ENCODE measurements at regions not wholly inside any gene's neighbourhood (a gene's known extent, or its start where the extent isn't known, plus 50 kb on each side); places are given as distances from the start of the nearest gene placed in this dataset.
"Not testable (repeated sequence)": the region's sequence is repeated elsewhere in the genome, so short reads cannot be mapped to it uniquely, and the experiment has no call there.

GRCh38 chr2:242054881-242055801, 185.6 kb downstream of the RTP5 start:
- no peak for DNase-seq

- no peak for DNase-seq
Measured at GRCh38 chr2:242056026-242056425, 186.5 kb downstream of the RTP5 start.

GRCh38 chr2:242056785-242057184, 187.3 kb downstream of the RTP5 start:
- DNase-seq, result no peak

GRCh38 chr2:242057379-242058040, 188.0 kb downstream of the RTP5 start:
- DNase-seq, result no peak

- no peak for DNase-seq
Measured at GRCh38 chr2:242058116-242058680, 188.7 kb downstream of the RTP5 start.

- DNase-seq, result no peak
Measured at GRCh38 chr2:242059566-242059965, 190.0 kb downstream of the RTP5 start.

GRCh38 chr2:242060212-242060835, 190.8 kb downstream of the RTP5 start:
- no peak for DNase-seq

- DNase-seq, result not testable (repeated sequence)
Measured at GRCh38 chr2:242061930-242062329, 192.4 kb downstream of the RTP5 start.

GRCh38 chr2:242063436-242063835, 193.9 kb downstream of the RTP5 start:
- no peak for DNase-seq

GRCh38 chr2:242063850-242064249, 194.3 kb downstream of the RTP5 start:
- DNase-seq, result no peak

- no peak for DNase-seq
Measured at GRCh38 chr2:242064364-242065250, 195.1 kb downstream of the RTP5 start.

- DNase-seq, result no peak
Measured at GRCh38 chr2:242065426-242065825, 195.9 kb downstream of the RTP5 start.

- no peak for DNase-seq
Measured at GRCh38 chr2:242069018-242069417, 199.5 kb downstream of the RTP5 start.

- not testable (repeated sequence) for DNase-seq
Measured at GRCh38 chr2:242069938-242070395, 200.4 kb downstream of the RTP5 start.

- not testable (repeated sequence) for DNase-seq
Measured at GRCh38 chr2:242070726-242071125, 201.2 kb downstream of the RTP5 start.

GRCh38 chr2:242071377-242071776, 201.8 kb downstream of the RTP5 start:
- DNase-seq, result not testable (repeated sequence)

GRCh38 chr2:242071936-242072335, 202.4 kb downstream of the RTP5 start:
- not testable (repeated sequence) for DNase-seq

- DNase-seq, result no peak
Measured at GRCh38 chr2:242075168-242075567, 205.6 kb downstream of the RTP5 start.

GRCh38 chr2:242075696-242076095, 206.2 kb downstream of the RTP5 start:
- DNase-seq, result no peak

- DNase-seq, result not testable (repeated sequence)
Measured at GRCh38 chr2:242076184-242076583, 206.7 kb downstream of the RTP5 start.

GRCh38 chr2:242078426-242078825, 208.9 kb downstream of the RTP5 start:
- DNase-seq, result not testable (repeated sequence)

GRCh38 chr2:242079792-242080191, 210.3 kb downstream of the RTP5 start:
- not testable (repeated sequence) for DNase-seq

Data from SW 1271 (cell line).